ENCODE measurements at regions not wholly inside any gene's neighbourhood (a gene's known extent, or its start where the extent isn't known, plus 50 kb on each side); places are given as distances from the start of the nearest gene placed in this dataset.

GRCh38 chr4:128528793-128529553 lies 241.4 kb upstream of the PGRMC2 start:
- no peak for DNase-seq (ENCODE audit: low read depth in 2 of 2)

GRCh38 chr4:128527946-128528576 lies 240.4 kb upstream of the PGRMC2 start:
- no peak for DNase-seq (ENCODE audit: low read depth in 2 of 2)

GRCh38 chr4:128527351-128527750 lies 239.7 kb upstream of the PGRMC2 start:
- no peak for DNase-seq (ENCODE audit: low read depth in 2 of 2)

GRCh38 chr4:128525992-128526630 lies 238.5 kb upstream of the PGRMC2 start:
- DNase-seq (ENCODE audit: low read depth in 2 of 2), result no peak

- no peak for DNase-seq (ENCODE audit: low read depth in 2 of 2)
These were observed 237.8 kb upstream of the PGRMC2 start for GRCh38 chr4:128525387-128525786.

- no peak for DNase-seq (ENCODE audit: low read depth in 2 of 2)
These were observed 236.7 kb upstream of the PGRMC2 start for GRCh38 chr4:128524311-128524710.

- no peak for DNase-seq (ENCODE audit: low read depth in 2 of 2)
These were observed 234.1 kb upstream of the PGRMC2 start for GRCh38 chr4:128521648-128522111.

GRCh38 chr4:128521156-128521555 lies 233.5 kb upstream of the PGRMC2 start:
- DNase-seq (ENCODE audit: low read depth in 2 of 2), result no peak

GRCh38 chr4:128519163-128519830 lies 231.7 kb upstream of the PGRMC2 start:
- DNase-seq (ENCODE audit: low read depth in 2 of 2), result no peak

GRCh38 chr4:128517739-128518510 lies 230.3 kb upstream of the PGRMC2 start:
- no peak for DNase-seq (ENCODE audit: low read depth in 2 of 2)

GRCh38 chr4:128517096-128517738 lies 229.6 kb upstream of the PGRMC2 start:
- DNase-seq (ENCODE audit: low read depth in 2 of 2), result no peak

GRCh38 chr4:128516301-128516969 lies 228.8 kb upstream of the PGRMC2 start:
- DNase-seq (ENCODE audit: low read depth in 2 of 2), result no peak

GRCh38 chr4:128513664-128514484 lies 226.3 kb upstream of the PGRMC2 start:
- DNase-seq (ENCODE audit: low read depth in 2 of 2), result no peak

- DNase-seq (ENCODE audit: low read depth in 2 of 2), result no peak
These were observed 225.2 kb upstream of the PGRMC2 start for GRCh38 chr4:128512767-128513322.

GRCh38 chr4:128512161-128512560 lies 224.5 kb upstream of the PGRMC2 start:
- no peak for DNase-seq (ENCODE audit: low read depth in 2 of 2)

GRCh38 chr4:128510850-128511249 lies 223.2 kb upstream of the PGRMC2 start:
- DNase-seq (ENCODE audit: low read depth in 2 of 2), result no peak

- no peak for DNase-seq (ENCODE audit: low read depth in 2 of 2)
These were observed 215.4 kb upstream of the PGRMC2 start for GRCh38 chr4:128502818-128503527.

- no peak for DNase-seq (ENCODE audit: low read depth in 2 of 2)
These were observed 213.6 kb upstream of the PGRMC2 start for GRCh38 chr4:128501239-128501638.
